Neuronal stem cell (in vitro differentiated cells): ENCODE measurements at regions not wholly inside any gene's neighbourhood (a gene's known extent, or its start where the extent isn't known, plus 50 kb on each side); places are given as distances from the start of the nearest gene placed in this dataset.

ENCODE experiments used
- DNase-seq: peaks from one replicate; pipeline ENCODE4 v3.0.0-alpha.2; 2013; ENCODE audit warnings: low spot score
- H2AFZ ChIP-seq: one replicate; pipeline ENCODE4 v1.6.1; 2013; ENCODE audit warnings: mild to moderate bottlenecking, low read length, inconsistent platforms
- H2AK5ac ChIP-seq: 2 replicates; pipeline ENCODE4 v1.6.1; 2013; ENCODE audit warnings: low read depth, mild to moderate bottlenecking, inconsistent platforms, low read length, moderate library complexity, mixed read lengths
- H2BK120ac ChIP-seq: 2 replicates; pipeline ENCODE4 v1.6.1; 2013; ENCODE audit warnings: low read depth, mild to moderate bottlenecking, inconsistent platforms, low read length, moderate library complexity, mixed read lengths
- H2BK12ac ChIP-seq: one replicate; pipeline ENCODE4 v1.6.1; 2013; ENCODE audit warnings: low read length, inconsistent platforms
- H2BK15ac ChIP-seq: 2 replicates; pipeline ENCODE4 v1.6.1; 2013; ENCODE audit warnings: mild to moderate bottlenecking, low read length, inconsistent platforms, mixed read lengths
- H2BK5ac ChIP-seq: one replicate; pipeline ENCODE4 v1.6.1; 2013; ENCODE audit warnings: inconsistent platforms, mild to moderate bottlenecking, low read length, moderate library complexity
- H3K14ac ChIP-seq: one replicate; pipeline ENCODE4 v1.6.1; 2013; ENCODE audit warnings: low read length, inconsistent platforms
- H3K18ac ChIP-seq: 2 replicates; pipeline ENCODE4 v1.6.1; 2013; ENCODE audit warnings: low read length, inconsistent platforms
- H3K23ac ChIP-seq: 2 replicates; pipeline ENCODE4 v1.6.1; 2013; ENCODE audit warnings: low read depth, mild to moderate bottlenecking, mixed read lengths, low read length, inconsistent platforms; ENCODE audit not compliant: poor library complexity
- H3K27ac ChIP-seq: replicated peaks from 3 replicates; pipeline ENCODE4 v1.5.1; 2013; ENCODE audit warnings: low read length, inconsistent platforms
- H3K27me3 ChIP-seq, 3 experiments: 2 replicates each; pipeline ENCODE4 v1.6.1; 2013; ENCODE audit warnings: low read length in 3 of 3, mild to moderate bottlenecking in 2 of 3, inconsistent platforms in 1 of 3, low read depth in 1 of 3, mixed read lengths in 1 of 3, moderate library complexity in 1 of 3; ENCODE audit not compliant: control insufficient read depth in 3 of 3, insufficient read depth in 3 of 3
- H3K36me3 ChIP-seq, 2 donors: replicated peaks in 1 of 2; 2 replicates each; pipeline ENCODE4 v1.6.1; 2013; ENCODE audit warnings: low read length in 2 of 2; ENCODE audit not compliant: control insufficient read depth in 2 of 2, insufficient read depth in 2 of 2
- H3K4ac ChIP-seq: 2 replicates; pipeline ENCODE4 v1.6.1; 2013; ENCODE audit warnings: inconsistent platforms, mild to moderate bottlenecking, low read length, moderate library complexity
- H3K4me1 ChIP-seq, 2 donors: 1 replicate in 1 of 2; 2 replicates in 1 of 2; pipeline ENCODE4 v1.6.1; 2013; ENCODE audit warnings: low read length in 2 of 2, low read depth in 1 of 2; ENCODE audit not compliant: control insufficient read depth in 2 of 2, insufficient read depth in 1 of 2
- H3K4me2 ChIP-seq: one replicate; pipeline ENCODE4 v1.6.1; 2013; ENCODE audit warnings: mild to moderate bottlenecking, low read length, inconsistent platforms; ENCODE audit not compliant: insufficient read depth, poor library complexity, severe bottlenecking
- H3K4me3 ChIP-seq, 2 donors: 2 replicates each; pipeline ENCODE4 v1.5.1; 2013; ENCODE audit warnings: low read length in 2 of 2, mild to moderate bottlenecking in 2 of 2, inconsistent platforms in 1 of 2, moderate library complexity in 1 of 2
- H3K79me1 ChIP-seq: one replicate; pipeline ENCODE4 v1.6.1; 2013; ENCODE audit warnings: low read depth, mild to moderate bottlenecking, inconsistent platforms, low read length, moderate library complexity
- H3K9ac ChIP-seq: one replicate; pipeline ENCODE4 v1.6.1; 2013; ENCODE audit warnings: mild to moderate bottlenecking, low read depth, low read length, inconsistent platforms; ENCODE audit not compliant: poor library complexity
- H3K9me3 ChIP-seq, 2 donors: replicated peaks in 1 of 2; 2 replicates each; pipeline versions ENCODE3 to v1.6.1; 2013; ENCODE audit warnings: low read length in 2 of 2, mild to moderate bottlenecking in 2 of 2, inconsistent platforms in 1 of 2, low read depth in 1 of 2, mixed read lengths in 1 of 2, moderate library complexity in 1 of 2; ENCODE audit not compliant: control insufficient read depth in 2 of 2, insufficient read depth in 1 of 2
- H4K8ac ChIP-seq: one replicate; pipeline ENCODE4 v1.6.1; 2013; ENCODE audit warnings: low read depth, mild to moderate bottlenecking, inconsistent platforms, low read length, moderate library complexity
- H4K91ac ChIP-seq: one replicate; pipeline ENCODE4 v1.6.1; 2013; ENCODE audit warnings: low read length, low read depth, mild to moderate bottlenecking, inconsistent platforms; ENCODE audit not compliant: poor library complexity
- WGBS, 2 donors: extraction: QIAGEN DNeasy Blood & Tissue Kit; methylation state at CpG; one replicate each; pipeline ENCODE4 v1.1.7; 2013; ENCODE audit warnings: missing lambda C conversion rate in 2 of 2, mixed read lengths in 1 of 2; ENCODE audit not compliant: insufficient read length in 2 of 2, insufficient replicate concordance in 1 of 2; ENCODE audit errors: extremely low coverage in 2 of 2; 5-methylcytosine and 5-hydroxymethylcytosine counted together

- H2AK5ac ChIP-seq, result no peak overlapping the region
- no peaks in the 10 kb centered on the region for H3K36me3 ChIP-seq
- no peak overlapping the region for H2BK12ac ChIP-seq
- no peak overlapping the region for H3K4me3 ChIP-seq
- H2BK5ac ChIP-seq, result no peak overlapping the region
- H2BK120ac ChIP-seq, result no peak overlapping the region
- H4K8ac ChIP-seq, result no peak overlapping the region
- H2AFZ ChIP-seq, result no peak overlapping the region
- no peaks in the 10 kb centered on the region for H3K9me3 ChIP-seq
- no CpG with 5 or more reads among the region's 2 CpGs for WGBS, 2 donors
- no peak overlapping the region for H3K4ac ChIP-seq
- no peak overlapping the region for H3K27ac ChIP-seq
- DNase-seq, result no peak
- H3K14ac ChIP-seq, result no peak overlapping the region
- H3K79me1 ChIP-seq, result no peaks in the 10 kb centered on the region
- H3K27me3 ChIP-seq, result no peaks in the 10 kb centered on the region
- H2BK15ac ChIP-seq, result no peak overlapping the region
- no peak overlapping the region for H4K91ac ChIP-seq
- no peak overlapping the region for H3K23ac ChIP-seq
- H3K18ac ChIP-seq, result no peak overlapping the region
- no peak overlapping the region for H3K9ac ChIP-seq
- H3K4me1 ChIP-seq, result no peaks in the 10 kb centered on the region
- H3K4me2 ChIP-seq, result no peak overlapping the region
Measured at GRCh38 chr4:127097061-127097460, 535.7 kb upstream of the INTU start.

- Histone ChIP-seq H3K27me3 (no peaks in the 10 kb centered on the region), H4K91ac (no peak overlapping the region), H3K36me3 (no peaks in the 10 kb centered on the region), H2BK5ac (no peak overlapping the region), H3K18ac (no peak overlapping the region), H3K14ac (no peak overlapping the region), H3K4me3 (no peak overlapping the region), H3K79me1 (no peaks in the 10 kb centered on the region), H2BK120ac (no peak overlapping the region), H2BK12ac (no peak overlapping the region), H2AFZ (no peak overlapping the region), H2AK5ac (no peak overlapping the region), H2BK15ac (no peak overlapping the region), H4K8ac (no peak overlapping the region), H3K4me2 (no peak overlapping the region), H3K27ac (no peak overlapping the region), H3K4ac (no peak overlapping the region), H3K9me3 (no peaks in the 10 kb centered on the region), H3K23ac (no peak overlapping the region), H3K9ac (no peak overlapping the region), H3K4me1 (no peaks in the 10 kb centered on the region)
- DNase-seq, result no peak
- WGBS, 2 donors, result no CpG with 5 or more reads among the region's 1 CpG
Measured at GRCh38 chr4:127102361-127102760, 530.4 kb upstream of the INTU start.

- Histone ChIP-seq H3K4me1 (no peaks in the 10 kb centered on the region), H2BK12ac (no peak overlapping the region), H3K4me3 (no peak overlapping the region), H2BK120ac (no peak overlapping the region), H3K27ac (no peak overlapping the region), H3K36me3 (no peaks in the 10 kb centered on the region), H3K14ac (no peak overlapping the region), H3K9ac (no peak overlapping the region), H3K79me1 (no peaks in the 10 kb centered on the region), H3K4me2 (no peak overlapping the region), H4K8ac (no peak overlapping the region), H4K91ac (no peak overlapping the region), H2BK5ac (no peak overlapping the region), H2AFZ (no peak overlapping the region), H2AK5ac (no peak overlapping the region), H3K4ac (no peak overlapping the region), H3K23ac (no peak overlapping the region), H2BK15ac (no peak overlapping the region), H3K9me3 (no peaks in the 10 kb centered on the region), H3K27me3 (no peaks in the 10 kb centered on the region), H3K18ac (no peak overlapping the region)
- no peak for DNase-seq
- no CpG with 5 or more reads among the region's 3 CpGs for WGBS, 2 donors
Measured at GRCh38 chr4:127103681-127104115, 529.1 kb upstream of the INTU start.

- Histone ChIP-seq H4K91ac (no peak overlapping the region), H3K9ac (no peak overlapping the region), H3K27ac (no peak overlapping the region), H3K79me1 (no peaks in the 10 kb centered on the region), H3K14ac (no peak overlapping the region), H3K4ac (no peak overlapping the region), H2AFZ (no peak overlapping the region), H2BK5ac (no peak overlapping the region), H4K8ac (no peak overlapping the region), H3K36me3 (no peaks in the 10 kb centered on the region), H2BK120ac (no peak overlapping the region), H3K9me3 (peaks cover 1 to 8% of the 10 kb centered on the region in 2 donors), H2BK15ac (no peak overlapping the region), H2BK12ac (no peak overlapping the region), H3K23ac (no peak overlapping the region), H3K4me3 (no peak overlapping the region), H3K4me2 (no peak overlapping the region), H3K4me1 (peaks cover 3% of the 10 kb centered on the region in 2 donors), H3K18ac (no peak overlapping the region), H2AK5ac (no peak overlapping the region), H3K27me3 (no peaks in the 10 kb centered on the region)
- no peak for DNase-seq
Measured at GRCh38 chr4:127113844-127114362, 518.9 kb upstream of the INTU start.
